HG03159 (cell line): ENCODE measurements at regions not wholly inside any gene's neighbourhood (a gene's known extent, or its start where the extent isn't known, plus 50 kb on each side); places are given as distances from the start of the nearest gene placed in this dataset.
"Not testable (repeated sequence)": the region's sequence is repeated elsewhere in the genome, so short reads cannot be mapped to it uniquely, and the experiment has no call there.

Source experiments
- ATAC-seq: cut with Tn5 transposase; IDR thresholded peaks from one replicate; pipeline ENCODE4 v1.9.1; 2021; ENCODE audit warnings: mild to moderate bottlenecking, moderate library complexity; ENCODE audit not compliant: unreplicated experiment

DNA sequence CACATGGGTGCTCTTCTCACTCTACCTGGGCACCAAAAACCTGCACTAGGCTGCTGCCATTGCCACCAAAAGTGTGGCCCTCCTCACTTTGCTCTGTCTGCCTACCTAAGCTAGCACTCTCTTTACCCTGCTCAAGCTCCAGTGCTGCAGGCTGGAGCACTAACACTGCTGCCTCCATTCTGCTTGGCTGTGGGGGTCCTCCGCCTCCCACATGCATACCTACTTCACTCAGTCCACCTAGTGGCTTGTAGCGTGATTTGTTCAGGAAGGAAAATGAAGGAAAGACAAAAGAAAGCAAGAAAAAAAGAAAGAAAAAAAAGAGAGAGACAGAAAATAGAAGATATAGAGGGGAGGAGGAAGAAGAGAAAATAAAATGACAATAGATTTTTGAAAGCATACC lies 1339.4 kb upstream of the CHAC2 start:
- ATAC-seq = no peak

DNA sequence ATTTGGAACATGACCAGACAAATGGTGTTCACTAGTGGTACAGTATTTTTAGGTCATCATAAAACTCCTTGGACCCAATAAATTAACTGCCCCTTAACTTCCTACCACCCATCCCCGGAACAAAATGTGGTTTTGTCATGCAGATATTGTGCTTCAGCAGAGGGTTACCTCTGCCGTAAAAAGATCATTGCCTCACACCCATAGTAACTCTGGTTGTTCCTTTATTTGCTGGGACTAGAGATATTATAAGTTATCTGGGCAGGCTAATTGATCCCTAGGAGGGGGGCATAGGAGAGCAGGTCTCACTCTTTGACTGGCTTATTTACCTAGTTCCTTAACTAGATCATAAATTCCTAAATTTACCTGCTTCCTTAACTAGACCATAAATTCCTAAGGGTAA lies 1343.9 kb upstream of the CHAC2 start:
- ATAC-seq = no peak

DNA sequence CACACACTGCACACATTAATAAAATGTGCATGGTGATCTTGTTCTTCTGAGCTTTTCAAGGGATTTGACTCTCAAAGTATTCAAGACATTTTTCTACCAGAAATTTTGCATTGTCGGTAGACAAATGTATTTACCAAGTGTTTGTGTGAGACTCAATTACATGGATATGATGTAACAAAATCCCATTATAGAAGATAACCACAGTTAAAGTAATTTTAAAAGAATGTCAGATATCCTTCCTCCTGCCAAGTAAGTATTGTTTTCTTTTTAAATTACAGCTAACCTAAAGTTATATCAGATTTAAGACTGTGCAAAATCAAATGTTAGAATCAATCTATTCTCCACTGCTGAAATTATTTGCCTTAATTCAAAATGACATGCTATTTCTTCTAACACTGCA lies 1344.5 kb upstream of the CHAC2 start:
- ATAC-seq = no peak

DNA sequence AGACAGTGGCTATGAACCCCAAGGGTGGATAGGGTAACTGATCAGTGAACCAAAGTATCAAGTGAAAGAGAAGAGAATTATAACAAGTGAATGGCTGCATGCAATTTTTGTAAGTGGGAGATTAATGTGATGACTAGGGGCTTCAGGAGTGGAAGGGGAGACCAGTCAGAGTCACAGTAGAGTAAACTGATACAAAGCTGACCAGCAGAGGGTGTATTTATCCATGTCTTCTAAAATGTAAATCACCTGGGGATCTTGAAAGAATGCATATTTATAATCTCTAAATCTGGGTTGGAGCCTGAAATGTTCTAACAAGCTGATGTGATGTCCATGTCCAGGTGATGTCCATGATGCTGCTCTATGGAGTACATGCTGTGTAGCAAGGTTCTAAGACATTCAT lies 1351.3 kb upstream of the CHAC2 start:
- no peak for ATAC-seq

DNA sequence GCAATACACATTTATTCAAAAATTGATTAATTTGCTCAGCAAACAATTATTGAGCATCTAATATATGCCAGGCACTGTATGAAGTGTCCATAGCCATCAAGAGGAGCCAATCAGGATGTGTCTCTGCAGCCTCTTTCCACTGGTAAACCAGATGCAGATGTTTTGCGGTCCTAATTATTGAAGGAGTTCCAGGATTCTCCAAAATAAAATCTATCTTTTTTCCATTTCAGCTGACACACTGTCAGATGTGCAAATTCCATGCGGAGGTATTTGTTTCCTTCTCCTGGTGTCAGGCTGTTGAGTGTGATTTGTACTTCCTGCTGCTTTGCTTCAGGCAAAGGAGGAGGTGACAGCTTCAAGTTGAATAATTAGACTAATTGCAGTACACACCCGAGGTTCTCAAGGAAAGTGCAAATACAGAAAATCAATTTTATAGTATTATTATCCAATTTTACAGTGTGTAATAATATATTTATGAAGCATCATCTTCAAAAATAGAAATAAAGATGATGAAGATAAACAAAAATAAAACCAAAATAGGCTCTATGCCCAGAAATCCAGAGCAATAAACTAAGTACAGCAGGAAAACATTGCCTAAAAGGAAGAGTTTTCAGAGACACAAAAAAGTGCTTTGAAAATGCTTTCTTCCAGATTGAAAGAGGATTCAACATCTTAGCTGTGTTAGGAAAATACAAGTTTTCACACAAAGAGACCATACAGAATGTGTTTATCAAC lies 1352.9 kb upstream of the CHAC2 start:
- ATAC-seq = no peak

DNA sequence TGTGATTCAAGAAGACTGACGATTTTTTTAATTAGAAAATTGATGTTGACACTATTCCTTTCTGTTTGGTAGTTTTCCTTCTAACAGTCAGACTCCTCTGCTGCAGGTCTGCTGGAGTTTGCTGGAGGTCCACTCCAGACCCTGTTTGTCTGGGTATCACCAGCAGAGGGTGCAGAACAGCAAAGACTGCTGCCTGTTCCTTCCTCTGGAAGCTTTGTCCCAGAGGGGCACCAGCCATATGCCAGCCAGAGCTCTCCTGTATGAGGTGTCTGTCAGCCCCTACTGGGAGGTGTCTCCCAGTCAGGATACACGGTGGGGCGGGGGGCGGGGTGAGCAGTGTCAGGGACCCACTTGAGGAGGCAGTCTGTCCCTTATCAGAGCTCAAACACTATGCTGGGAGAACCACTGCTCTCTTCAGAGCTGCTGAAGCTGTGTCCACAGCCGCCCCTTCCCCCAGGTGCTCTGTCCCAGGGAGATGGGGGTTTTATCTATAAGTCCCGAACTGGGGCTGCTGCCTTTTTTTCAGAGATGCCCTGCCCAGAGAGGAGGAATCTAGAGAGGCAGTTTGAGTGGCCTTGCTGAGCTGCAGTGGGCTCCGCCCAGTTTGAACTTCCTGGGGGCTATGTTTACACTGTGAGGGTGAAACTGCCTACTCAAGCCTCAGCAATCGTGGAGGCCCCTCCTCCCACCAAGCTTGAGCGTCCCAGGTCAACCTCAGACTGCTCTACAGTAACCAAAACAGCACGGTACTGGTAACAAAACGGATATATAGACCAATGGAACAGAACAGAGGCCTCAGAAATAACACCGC lies 1358.1 kb upstream of the CHAC2 start:
- not testable (repeated sequence) for ATAC-seq

DNA sequence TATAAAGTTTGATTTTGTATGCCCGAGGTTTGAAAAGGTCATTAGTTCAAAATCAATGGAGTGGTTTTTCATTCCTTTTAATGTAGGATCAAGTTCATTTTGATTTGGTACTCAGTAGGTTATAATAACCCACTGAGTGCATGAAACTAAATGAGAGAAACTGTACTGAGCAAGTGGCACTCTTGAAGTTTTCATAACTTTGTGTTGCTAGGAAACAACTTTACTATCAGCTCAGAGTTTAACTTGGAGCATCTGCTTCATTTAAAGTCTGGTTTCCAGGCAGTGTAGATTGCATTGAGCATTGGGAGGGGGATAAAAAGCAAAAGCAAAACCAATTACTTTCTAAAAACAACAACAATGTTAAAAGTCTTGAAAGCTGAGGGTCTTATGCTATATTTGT lies 1361.6 kb upstream of the CHAC2 start:
- ATAC-seq = no peak

DNA sequence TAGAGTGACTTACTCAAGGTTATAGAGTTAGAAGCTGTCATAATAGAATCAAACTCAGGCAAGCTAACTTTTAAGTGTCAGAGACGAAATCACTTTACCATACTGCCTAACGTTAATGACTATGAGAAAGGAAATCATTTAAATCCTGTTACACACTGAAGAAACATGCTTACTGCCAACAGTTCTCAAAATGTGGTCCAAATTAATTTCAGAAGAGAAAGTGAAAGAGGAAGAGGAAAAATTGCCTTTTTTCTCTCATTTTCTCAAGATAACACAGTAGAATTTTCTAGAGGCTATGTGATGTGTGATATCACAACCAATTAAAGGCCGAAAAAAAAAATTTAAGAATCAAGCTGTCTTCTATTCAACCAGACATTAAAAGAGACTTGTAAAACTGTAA lies 1362.7 kb upstream of the CHAC2 start:
- ATAC-seq = no peak

DNA sequence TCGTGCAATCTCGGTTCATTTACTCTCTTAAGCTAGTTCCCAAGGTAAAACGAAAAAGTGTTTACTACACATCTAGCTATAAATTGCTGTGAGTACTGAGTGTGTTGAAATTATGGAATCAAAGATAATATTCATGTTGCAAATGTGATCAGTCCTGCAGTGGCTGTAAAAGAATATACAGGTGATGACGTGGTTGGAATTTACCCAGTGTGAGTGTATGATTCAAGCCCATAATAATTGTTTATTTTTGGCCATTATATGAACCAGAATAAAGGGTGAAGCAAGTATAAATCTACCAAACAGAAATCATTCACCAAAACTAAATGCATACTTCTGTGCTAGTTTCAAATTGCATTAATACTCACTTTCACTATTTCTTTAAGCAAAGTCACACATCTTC lies 1363.6 kb upstream of the CHAC2 start:
- no peak for ATAC-seq

DNA sequence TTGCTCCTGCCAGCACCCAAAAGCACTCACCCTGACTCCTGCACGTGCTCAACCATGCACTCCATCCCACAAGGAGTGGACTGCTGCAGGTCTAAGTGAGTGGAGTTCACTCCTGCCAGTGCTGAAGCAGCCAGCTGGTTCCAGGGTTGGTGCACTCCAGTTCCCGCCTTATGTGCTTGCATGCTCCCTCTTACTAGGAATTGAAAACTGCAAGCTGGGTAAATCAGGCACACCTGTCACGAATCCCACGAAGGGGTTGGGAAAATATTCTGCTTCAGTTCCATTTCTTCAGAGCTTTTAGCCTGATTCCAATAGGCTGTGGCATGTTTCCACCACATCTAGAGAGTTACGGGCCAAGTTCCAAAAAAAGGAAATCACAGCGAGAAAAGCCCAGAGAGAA lies 1365.5 kb upstream of the CHAC2 start:
- ATAC-seq = no peak

DNA sequence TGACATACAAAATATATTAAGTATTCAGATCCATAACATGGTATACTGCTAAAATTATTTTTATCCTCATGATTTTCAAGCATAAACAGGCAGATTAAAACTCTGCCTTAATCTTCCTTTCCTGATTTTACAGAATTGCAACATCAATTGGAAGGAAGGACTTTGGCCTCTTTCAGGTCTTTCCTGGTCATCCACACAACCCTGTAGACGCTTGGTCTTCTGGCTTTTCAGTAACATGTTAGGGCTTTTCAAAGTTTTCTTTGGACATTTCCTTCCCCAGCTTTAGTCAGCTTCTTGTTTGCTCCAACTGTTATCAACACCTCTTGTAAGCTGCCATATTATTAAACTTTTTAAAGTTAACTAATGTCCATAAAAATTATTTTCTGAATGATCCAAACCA lies 1364.9 kb upstream of the NRXN1 start:
- ATAC-seq = no peak

DNA sequence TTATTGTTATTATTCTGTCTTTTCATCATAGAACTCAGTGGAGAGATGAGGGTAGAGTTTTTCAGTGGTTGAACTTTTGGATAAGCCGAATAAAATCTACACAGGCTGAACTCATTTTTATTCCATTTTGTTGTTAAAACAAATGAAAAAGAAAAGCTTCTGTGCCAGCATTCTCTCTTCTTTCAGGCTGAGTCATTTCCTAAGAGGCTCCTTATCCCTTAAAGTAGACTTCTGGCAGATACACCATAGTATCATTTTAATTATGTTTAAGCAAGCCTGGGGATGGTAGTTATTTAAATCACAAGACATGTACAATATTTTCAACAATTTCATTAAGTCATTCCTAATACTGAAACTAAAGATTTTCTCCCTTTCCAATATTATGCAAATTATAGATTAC lies 1364.0 kb upstream of the NRXN1 start:
- no peak for ATAC-seq

DNA sequence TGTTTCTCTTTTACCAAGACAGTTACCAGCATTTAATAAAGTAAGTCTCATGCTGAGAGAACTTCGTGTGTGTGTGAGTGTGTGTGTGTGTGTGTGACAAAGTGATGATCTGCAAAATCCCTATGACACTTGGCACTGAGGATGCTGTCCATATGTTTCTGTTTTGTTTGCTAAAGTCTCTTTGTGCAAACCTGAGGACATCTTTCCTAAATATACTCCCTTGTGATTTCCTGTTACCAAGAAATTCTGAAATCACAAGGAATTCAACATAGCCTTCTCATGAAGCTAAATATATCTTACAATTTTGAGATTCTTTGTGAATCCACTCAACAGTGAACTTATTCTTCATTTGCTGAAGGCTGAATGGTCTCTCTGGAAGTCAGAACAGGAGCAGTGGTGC lies 1359.7 kb upstream of the NRXN1 start:
- ATAC-seq = no peak

DNA sequence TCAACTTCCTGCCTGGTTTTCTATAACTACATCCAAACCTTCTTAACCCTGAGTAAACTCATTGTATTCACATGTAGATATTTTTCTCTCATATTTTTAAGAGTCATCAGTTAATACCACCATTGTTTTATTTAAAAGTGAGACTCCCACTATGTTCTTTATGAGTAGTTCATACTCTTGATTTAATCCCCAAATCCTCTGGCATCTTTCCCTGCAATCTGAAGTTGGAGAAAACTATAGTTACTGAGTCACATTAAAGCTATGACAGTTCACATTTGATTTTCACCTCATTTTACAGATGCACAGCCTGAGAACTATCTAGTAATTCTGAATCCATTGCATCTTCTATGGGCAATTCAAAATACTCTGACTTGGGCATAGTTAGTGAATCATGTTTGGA lies 1358.7 kb upstream of the NRXN1 start:
- ATAC-seq = no peak

DNA sequence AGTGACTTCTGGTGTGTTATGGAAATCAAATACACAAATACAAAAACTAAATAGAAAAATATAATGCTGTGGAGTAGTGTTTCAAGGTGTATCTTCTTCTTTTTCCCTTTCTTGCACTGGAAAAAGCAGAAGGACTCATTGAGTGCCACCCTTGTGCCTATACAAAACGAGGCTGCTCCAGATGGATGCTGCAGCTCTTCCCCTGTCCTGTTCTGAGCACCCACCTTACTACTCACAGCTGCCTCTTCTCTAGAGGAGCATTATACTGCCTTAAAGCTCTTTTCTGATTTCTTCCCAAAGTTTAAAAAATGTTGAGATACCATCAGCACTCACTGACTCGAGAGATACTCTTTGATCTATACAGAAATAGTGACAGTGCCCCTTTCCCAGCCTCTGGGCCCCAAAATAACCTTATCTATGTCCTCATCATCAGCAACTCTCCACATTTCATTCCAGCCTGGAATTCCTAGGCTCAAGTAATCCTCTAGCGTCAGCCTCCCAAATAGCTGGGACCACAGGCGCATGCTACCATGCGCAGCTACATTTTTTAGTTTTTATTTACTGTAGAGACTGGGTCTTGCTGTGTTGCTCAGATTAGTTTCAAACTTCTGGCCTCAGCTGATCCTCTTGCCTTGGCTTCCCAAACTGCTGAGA lies 1356.1 kb upstream of the NRXN1 start:
- ATAC-seq = no peak

DNA sequence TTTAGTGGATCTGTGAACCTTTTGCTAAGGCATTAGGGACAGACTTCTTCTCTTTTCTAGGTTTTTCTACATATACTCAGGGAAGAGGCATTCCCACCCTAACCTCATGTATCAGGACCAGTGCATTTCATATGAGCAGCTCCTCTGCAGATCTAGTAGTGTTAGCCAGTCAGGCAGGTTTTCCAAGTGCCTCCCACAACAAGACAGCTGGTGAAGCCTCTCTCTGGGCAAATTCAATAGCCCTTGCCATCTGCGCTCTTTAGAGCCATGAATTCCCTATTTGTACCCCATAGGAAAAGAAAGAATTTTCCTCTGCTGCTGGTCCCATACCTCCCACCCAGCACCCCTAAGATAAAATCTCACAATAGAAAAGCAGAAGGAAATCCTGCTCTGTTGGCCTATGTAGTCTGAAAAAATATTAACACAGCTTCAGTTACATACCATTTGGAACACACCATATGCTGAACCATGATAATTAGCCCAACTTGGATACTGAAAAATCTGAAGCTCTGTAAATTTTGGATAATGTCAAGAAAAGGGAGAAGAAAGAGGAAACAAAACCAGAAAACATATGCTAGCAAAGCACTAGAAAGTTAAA lies 1354.6 kb upstream of the NRXN1 start:
- no peak for ATAC-seq

DNA sequence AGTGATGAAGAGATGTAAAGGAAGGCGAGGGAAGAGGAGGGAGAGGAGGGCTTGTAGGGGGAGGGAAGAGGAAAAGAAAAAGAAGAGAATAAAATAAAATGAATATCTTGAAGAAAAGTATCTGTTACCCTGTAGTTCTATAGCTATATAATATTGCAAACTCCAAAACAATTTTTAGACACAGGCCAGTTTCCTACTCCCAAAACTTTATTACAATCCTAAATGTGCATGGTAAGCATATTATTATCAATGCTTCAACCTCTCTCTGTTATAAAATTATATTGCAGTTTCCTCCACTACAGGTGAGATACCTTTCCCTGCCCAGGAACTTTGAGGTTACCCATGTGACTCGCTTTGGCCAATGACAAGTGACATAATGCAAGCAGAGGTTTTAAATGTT lies 1351.6 kb upstream of the NRXN1 start:
- ATAC-seq = no peak

DNA sequence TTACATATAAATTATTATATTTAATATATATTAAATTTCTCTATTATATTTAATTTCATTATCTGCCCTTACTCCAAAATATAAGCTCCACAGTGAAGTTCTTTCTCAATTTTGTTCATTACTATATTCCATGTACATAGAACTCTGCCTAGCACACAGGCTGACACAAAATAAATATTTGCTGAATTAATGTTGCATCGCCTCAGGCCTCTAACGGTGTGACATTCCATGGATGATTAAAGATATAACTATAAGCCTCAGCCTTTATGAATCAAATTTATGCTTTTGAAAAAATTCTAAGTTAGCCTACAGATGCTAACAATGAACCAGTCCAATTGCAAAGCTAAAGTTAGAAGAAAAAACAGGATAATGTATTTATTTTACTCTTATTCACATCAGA lies 1337.2 kb upstream of the NRXN1 start:
- no peak for ATAC-seq

DNA sequence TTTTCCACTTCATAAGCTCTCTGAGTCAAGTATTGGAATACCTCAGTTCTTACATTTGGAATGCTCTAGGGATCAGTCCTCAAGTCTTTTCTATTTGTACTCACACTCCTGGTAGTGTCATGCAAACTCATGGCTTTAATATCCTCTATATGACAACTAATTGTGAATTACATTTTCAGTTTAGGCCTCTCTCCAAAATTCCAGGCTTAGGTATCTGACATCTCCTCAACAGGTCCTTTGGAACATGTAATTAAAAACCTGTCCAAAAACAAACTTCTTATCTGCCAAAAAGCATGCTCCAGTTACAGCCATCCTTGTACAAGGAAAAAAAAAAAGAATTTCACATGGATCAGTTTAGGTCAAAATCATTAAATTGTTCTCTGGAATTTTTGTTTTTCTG lies 1336.2 kb upstream of the NRXN1 start:
- no peak for ATAC-seq

DNA sequence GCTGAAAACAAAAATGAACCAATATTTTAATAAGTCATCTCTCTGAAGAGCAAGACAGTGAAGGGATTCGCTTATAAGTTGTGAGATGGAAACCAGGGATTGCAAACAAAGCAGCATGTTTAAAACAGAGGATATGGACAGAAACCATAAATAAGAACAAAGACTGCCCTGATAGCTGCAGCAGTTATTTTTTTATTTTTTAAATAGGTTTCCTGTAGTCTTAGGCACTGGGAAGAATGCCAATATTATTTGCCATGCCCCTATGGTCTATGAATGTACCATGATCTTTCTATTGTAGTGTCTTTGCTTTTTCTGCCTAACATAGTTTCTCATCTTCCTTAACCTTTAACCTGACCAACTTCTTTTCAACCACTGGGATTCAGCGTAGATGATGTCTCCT lies 1334.0 kb upstream of the NRXN1 start:
- no peak for ATAC-seq

DNA sequence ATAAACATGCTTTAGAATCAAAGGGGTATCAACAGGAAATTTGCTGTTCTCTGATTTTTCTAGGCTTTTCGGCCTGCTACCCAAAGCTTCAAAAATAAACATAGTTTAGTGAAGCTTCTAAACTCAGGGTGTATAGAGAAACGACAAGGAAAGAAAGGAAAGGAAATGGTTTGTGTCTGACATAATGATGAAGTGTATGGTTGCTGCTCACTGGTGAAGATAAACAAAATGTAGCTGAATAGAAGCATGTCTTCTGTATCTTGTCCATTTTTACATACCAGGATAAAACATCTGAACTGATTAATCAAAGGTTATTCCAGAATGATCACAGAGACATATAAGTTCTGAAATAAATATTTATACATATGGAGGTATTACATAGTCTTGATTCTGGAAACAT lies 1324.6 kb upstream of the NRXN1 start:
- no peak for ATAC-seq

DNA sequence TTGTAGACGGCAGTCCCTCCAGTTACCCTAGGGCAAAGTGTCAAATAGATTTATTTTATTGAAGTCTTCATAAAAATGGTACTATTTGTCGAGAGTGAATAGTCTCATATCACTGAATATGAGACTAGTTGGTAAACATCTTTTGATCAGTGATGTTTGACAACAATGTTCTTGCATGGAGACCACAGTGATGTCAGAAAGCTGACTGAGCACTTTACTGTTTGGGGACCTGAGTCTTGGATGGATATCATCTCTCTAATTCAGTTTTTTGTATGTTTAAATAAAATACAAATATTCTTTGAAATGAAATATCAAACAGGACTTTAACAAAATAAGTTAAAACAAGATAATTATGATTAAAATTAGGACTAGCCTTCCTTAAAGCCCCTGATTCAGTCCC lies 1315.4 kb upstream of the NRXN1 start:
- no peak for ATAC-seq
